SKM-1 treated with dmso at 0.1 percent for 144 hours (cell line): ENCODE measurements at regions not wholly inside any gene's neighbourhood (a gene's known extent, or its start where the extent isn't known, plus 50 kb on each side); places are given as distances from the start of the nearest gene placed in this dataset.
A peak's percentile ranks its signal among the peaks of the same experiment; 100 is the strongest.
"Not testable (repeated sequence)": the region's sequence is repeated elsewhere in the genome, so short reads cannot be mapped to it uniquely, and the experiment has no call there.

Experiments
- DNase-seq: peaks from one replicate; lab custom pipeline; 2025; ENCODE audit not compliant: unreplicated experiment; lab: John Stamatoyannopoulos, UW

GRCh38 chr12:63508543-63508942, 159.8 kb downstream of the DPY19L2 start:
- no peak for DNase-seq

GRCh38 chr12:63499567-63499966, 168.7 kb downstream of the DPY19L2 start:
- DNase-seq: no peak

GRCh38 chr12:63498239-63498638, 170.1 kb downstream of the DPY19L2 start:
- no peak for DNase-seq

GRCh38 chr12:63496654-63497053, 171.6 kb downstream of the DPY19L2 start:
- DNase-seq: no peak

GRCh38 chr12:63495974-63496373, 172.3 kb downstream of the DPY19L2 start:
- DNase-seq: no peak

GRCh38 chr12:63493357-63493756, 174.9 kb downstream of the DPY19L2 start:
- DNase-seq: not testable (repeated sequence)

- no peak for DNase-seq
Measured at GRCh38 chr12:63480186-63480585, 188.1 kb downstream of the DPY19L2 start.

GRCh38 chr12:63470161-63470560, 198.1 kb downstream of the DPY19L2 start:
- DNase-seq: no peak

- DNase-seq: no peak
Measured at GRCh38 chr12:63467951-63468350, 200.3 kb downstream of the DPY19L2 start.

GRCh38 chr12:63457857-63458256, 210.4 kb downstream of the DPY19L2 start:
- no peak for DNase-seq

GRCh38 chr12:63457428-63457827, 210.9 kb downstream of the DPY19L2 start:
- DNase-seq: no peak

GRCh38 chr12:63450816-63451215, 217.5 kb downstream of the DPY19L2 start:
- DNase-seq: no peak

GRCh38 chr12:63450334-63450733, 218.0 kb downstream of the DPY19L2 start:
- DNase-seq: no peak

- no peak for DNase-seq
Measured at GRCh38 chr12:63445224-63445880, 222.9 kb downstream of the DPY19L2 start.

- no peak for DNase-seq
Measured at GRCh38 chr12:63440048-63440447, 228.2 kb downstream of the DPY19L2 start.

GRCh38 chr12:63434384-63434783, 233.9 kb downstream of the DPY19L2 start:
- not testable (repeated sequence) for DNase-seq

GRCh38 chr12:63427969-63428368, 240.3 kb downstream of the DPY19L2 start:
- not testable (repeated sequence) for DNase-seq

- DNase-seq: not testable (repeated sequence)
Measured at GRCh38 chr12:63427029-63427428, 241.3 kb downstream of the DPY19L2 start.

- no peak for DNase-seq
Measured at GRCh38 chr12:63424671-63425070, 243.6 kb downstream of the DPY19L2 start.

- no peak for DNase-seq
Measured at GRCh38 chr12:63423839-63424238, 244.5 kb downstream of the DPY19L2 start.

- DNase-seq: peak; percentile 39
Measured at GRCh38 chr12:63420206-63420644, 248.1 kb downstream of the DPY19L2 start.

GRCh38 chr12:63419154-63419553, 249.1 kb downstream of the DPY19L2 start:
- DNase-seq: no peak

GRCh38 chr12:63416788-63417187, 251.5 kb downstream of the DPY19L2 start:
- no peak for DNase-seq
